ENCODE measurements at regions not wholly inside any gene's neighbourhood (a gene's known extent, or its start where the extent isn't known, plus 50 kb on each side); places are given as distances from the start of the nearest gene placed in this dataset.
"Not testable (repeated sequence)": the region's sequence is repeated elsewhere in the genome, so short reads cannot be mapped to it uniquely, and the experiment has no call there.

GRCh38 chr4:66558651-66559050, 888.4 kb upstream of the EPHA5 start:
- no peak for DNase-seq (ENCODE audit: low read depth in 2 of 2)

DNA sequence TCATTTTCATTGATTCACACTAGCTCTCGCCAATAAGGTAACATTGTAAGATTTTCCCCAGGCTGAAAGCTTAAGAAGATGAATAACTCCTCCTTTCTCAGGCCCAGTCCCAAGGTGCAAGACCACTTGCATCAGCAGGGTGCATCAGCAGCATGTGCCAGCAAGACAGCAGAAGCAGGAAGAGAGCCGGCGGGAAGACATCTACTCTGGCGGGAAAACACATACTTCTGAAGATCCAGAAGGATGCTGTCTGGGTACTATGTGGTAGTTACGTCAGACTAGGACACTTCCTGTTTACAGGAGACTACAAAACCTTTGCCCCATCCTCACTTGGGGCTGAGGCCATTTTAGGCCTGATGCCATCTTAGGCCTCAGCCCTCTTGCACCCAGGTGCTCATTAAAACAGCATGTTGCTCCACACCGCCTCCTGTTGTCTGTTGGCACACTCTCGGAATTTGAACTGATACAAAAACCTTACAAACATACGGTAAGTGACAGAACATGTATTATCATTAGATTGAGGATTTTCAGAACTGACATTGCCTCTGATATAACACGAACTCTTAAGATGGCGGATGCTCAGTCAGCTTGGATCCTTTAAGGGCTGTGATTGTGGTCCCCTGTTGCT, 886.5 kb upstream of the EPHA5 start:
- no peak for DNase-seq (ENCODE audit: low read depth in 2 of 2)

- no peak for DNase-seq (ENCODE audit: low read depth in 2 of 2)
These were observed 885.0 kb upstream of the EPHA5 start for GRCh38 chr4:66555301-66555700.

DNA sequence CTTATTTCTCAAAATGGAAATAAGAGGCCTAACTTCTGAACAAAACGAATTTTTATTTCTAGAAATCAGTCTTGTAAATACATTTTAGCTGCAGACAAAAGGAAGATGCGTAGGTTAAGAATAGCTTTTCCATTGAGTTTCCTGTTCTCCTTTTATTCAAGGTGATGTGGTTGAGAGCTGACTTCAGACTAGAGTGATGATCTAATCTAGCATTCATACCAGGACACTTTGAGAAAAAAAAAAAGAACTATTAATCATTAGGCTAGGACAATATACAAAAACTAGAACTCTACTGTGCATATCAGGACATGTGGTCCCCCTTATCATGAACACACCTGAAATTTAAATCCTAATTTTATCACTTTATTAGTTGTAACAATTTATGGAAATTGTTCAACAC, 884.5 kb upstream of the EPHA5 start:
- no peak for DNase-seq (ENCODE audit: low read depth in 2 of 2)

GRCh38 chr4:66545301-66545700, 875.0 kb upstream of the EPHA5 start:
- not testable (repeated sequence) for DNase-seq (ENCODE audit: low read depth in 2 of 2)

DNA sequence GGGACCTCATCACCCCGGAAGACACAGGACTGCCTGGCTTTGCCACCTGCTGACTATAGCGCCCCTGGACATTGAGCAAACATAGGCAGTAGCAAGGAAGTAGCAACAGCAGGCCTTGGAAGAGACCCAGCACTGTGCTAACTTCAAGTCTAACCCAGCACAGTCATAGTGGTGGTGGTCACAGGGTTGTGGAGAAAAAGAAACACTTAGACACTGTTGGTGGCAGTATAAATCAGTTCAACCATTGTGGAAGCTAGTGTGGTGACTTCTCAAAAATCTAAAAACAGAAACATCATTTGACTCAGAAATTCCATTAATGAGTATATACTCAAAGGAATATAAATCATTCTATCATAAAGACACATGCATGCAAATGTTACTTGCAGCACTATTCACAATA, 874.0 kb upstream of the EPHA5 start:
- no peak for DNase-seq (ENCODE audit: low read depth in 2 of 2)

DNA sequence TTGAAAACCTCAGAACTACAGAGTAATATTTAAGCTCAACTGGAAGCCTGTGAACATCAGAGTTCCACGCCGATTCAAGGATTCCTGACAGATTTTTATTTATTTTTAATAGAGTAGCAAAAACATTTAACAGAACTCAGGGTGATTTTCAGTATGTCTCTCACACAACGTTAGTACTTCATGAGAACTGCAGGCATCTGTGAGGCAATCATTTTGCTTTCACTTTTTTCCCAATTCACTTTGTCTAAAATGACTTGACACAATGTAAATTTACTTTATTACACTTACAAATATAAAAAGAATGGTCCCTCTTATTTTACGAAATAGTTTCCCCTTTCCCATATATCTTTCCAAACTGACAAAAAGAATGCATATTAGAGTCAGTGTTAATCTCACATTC, 869.5 kb upstream of the EPHA5 start:
- DNase-seq (ENCODE audit: low read depth in 2 of 2): no peak

- DNase-seq (ENCODE audit: low read depth in 2 of 2): no peak
These were observed 854.5 kb upstream of the EPHA5 start for GRCh38 chr4:66524781-66525180.

GRCh38 chr4:66522244-66522643, 852.0 kb upstream of the EPHA5 start:
- DNase-seq (ENCODE audit: low read depth in 2 of 2): no peak

DNA sequence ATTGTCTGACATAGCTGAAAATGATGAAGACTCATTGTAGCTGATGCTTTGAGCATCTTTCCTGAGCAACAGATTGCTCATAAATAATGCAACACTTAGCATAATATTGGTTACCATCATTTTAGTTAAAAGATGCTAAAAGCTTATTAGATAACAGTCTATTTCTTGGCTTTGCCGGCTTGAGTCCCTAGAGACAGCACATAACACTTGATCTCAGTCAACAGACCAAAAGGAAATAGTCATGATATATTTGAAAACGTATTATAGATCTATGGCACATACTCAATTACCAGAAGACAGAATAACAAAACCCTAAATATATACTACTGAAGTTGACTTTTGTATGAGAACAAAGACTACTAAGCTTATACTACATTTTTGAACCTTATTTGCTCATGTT, 846.7 kb upstream of the EPHA5 start:
- no peak for DNase-seq (ENCODE audit: low read depth in 2 of 2)

GRCh38 chr4:66506985-66507384, 836.7 kb upstream of the EPHA5 start:
- no peak for DNase-seq (ENCODE audit: low read depth in 2 of 2)

- no peak for DNase-seq (ENCODE audit: low read depth in 2 of 2)
These were observed 831.7 kb upstream of the EPHA5 start for GRCh38 chr4:66501997-66502396.

DNA sequence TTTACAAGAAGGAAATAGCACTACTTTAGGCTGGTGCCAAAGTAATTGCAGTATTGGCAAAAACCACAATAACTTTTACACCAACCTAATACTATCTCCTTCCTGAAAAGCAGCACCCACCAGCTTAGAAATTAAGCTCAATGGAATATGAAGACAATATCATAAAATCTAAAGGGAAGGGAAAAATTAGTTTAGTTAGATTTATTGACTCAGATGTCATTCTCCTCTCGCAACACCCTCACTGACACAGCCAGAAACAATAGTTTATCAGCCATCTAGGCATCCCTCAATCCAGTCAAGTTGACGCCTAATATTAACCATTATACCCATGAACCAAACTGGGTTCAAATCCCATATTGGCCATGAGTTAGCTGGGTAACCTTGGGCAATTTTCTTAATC, 820.4 kb upstream of the EPHA5 start:
- no peak for DNase-seq (ENCODE audit: low read depth in 2 of 2)

DNA sequence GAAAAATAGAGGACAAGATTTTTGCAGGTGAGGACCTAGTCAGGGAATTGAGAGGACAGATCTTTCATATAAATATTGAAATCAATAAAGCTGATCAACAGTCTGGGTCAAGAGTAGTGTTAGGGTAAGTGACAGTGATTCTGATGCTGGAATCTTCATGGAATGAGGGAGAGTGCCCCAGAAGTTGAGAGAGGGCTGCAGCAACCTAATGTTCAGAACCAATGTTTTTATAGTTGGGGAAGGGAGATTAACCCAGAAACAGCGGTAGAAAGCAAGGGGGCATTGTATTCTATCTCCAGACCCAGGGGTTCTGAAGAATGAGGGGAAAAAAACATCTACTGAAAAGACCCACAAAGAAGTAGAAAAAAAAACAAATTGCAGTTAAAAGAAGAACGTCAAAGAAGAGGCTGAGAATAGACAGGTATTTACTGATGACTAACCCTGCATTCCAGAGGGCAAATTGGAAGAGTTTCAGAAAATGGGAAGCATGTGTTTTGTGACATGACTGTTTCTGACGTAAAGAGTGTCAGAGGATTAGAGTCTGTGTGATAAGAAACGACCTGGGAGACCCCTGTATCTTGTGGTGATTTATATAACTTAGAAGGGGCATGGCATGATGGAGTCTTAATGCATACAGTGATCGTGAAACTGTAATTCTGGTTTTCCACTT, 819.6 kb upstream of the EPHA5 start:
- DNase-seq (ENCODE audit: low read depth in 2 of 2): peak in 1 of 2 donors; percentile 39

GRCh38 chr4:66489370-66489769, 819.1 kb upstream of the EPHA5 start:
- DNase-seq (ENCODE audit: low read depth in 2 of 2): no peak

DNA sequence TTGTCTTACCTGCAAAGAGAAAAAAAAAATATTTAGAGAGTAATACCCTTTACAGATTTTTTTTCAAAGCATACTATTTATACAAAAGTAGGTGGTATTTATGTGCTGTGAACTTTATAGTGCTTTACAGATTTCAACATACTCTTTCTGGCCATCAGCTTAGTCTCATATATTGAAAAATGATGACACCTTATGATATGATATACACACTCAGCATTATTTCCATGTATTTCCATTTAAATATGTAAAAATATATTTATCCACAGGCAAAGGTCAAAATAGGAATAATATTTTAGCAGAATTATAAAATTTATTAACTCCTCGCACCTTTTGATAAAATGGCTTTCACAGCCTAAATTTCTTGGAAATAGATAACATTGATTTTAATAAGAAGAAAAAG, 815.8 kb upstream of the EPHA5 start:
- no peak for DNase-seq (ENCODE audit: low read depth in 2 of 2)

- DNase-seq (ENCODE audit: low read depth in 2 of 2): no peak
These were observed 811.9 kb upstream of the EPHA5 start for GRCh38 chr4:66482186-66482585.

DNA sequence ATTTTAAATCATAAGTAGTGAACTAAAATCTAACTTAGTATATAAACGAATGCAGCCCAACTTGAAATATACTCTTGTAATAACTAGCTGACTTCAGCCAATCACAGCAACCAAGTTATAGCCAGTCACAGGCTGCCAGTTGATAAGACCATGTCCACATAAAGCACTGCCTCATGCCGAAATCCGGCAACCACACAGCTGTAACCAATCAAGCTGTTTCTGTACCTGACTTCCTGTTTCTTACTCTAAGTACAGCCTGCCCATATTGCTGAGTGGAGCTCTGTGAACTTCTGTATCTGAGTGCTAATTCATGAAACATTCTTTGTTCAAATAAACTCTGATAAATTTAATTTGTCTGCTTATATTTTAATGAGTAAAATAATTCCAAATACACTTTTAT, 805.3 kb upstream of the EPHA5 start:
- DNase-seq (ENCODE audit: low read depth in 2 of 2): no peak

GRCh38 chr4:66465111-66465510, 794.8 kb upstream of the EPHA5 start:
- DNase-seq (ENCODE audit: low read depth in 2 of 2): no peak

- DNase-seq (ENCODE audit: low read depth in 2 of 2): not testable (repeated sequence)
These were observed 792.6 kb upstream of the EPHA5 start for GRCh38 chr4:66462890-66463289.

GRCh38 chr4:66451741-66452140, 781.5 kb upstream of the EPHA5 start:
- DNase-seq (ENCODE audit: low read depth in 2 of 2): no peak

DNA sequence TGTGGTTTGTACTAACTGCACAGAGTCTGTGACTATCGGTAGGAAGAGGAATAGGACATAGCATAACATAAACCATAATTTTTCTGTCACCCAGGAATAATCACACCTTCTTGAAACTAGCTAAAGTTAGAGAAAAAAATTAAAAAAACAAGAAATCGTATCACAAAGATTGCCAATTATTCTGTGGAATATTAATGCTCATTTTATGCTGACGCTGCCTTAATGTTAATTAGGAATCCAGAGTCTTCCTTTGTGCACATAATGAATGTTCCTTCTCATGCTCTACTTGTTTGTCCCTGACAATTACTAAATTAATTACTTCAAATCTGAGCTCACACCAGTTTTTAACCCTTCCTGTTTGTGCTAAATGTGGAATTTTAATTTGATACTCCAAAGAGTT, 772.7 kb upstream of the EPHA5 start:
- DNase-seq (ENCODE audit: low read depth in 2 of 2): no peak

GRCh38 chr4:66439508-66439907, 769.2 kb upstream of the EPHA5 start:
- no peak for DNase-seq (ENCODE audit: low read depth in 2 of 2)

DNA sequence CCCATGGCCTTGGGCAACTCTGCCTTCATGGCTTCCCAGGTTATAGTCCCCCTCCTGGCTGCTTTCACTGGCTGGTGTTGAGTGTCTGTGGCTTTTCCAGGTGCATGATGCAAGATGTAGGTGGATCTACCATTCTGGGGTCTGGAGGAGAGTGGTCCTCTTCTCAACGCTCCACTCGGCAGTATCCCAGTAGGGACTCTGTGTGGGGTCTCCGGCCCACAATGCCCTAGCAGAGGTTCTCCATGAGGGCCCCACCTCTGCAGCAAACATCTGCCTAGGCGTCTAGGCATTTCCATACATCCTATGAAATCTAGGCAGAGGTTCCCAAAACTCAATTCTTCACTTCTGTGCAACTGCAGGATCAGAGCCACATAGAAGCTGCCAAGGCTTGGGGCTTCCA, 763.4 kb upstream of the EPHA5 start:
- DNase-seq (ENCODE audit: low read depth in 2 of 2): no peak
